ENCODE measurements at regions not wholly inside any gene's neighbourhood (a gene's known extent, or its start where the extent isn't known, plus 50 kb on each side); places are given as distances from the start of the nearest gene placed in this dataset.
"Not testable (repeated sequence)": the region's sequence is repeated elsewhere in the genome, so short reads cannot be mapped to it uniquely, and the experiment has no call there.

- TF ChIP-seq CTCF (IDR thresholded peaks at IDR 0.05) (no peak), EP300 (IDR thresholded peaks at IDR 0.05) (no peak), POLR2A (IDR thresholded peaks at IDR 0.05) (no peak)
- Histone ChIP-seq H3K4me3 (no peak overlapping the region), H3K36me3 (no peaks in the 10 kb centered on the region), H3K27ac (no peak overlapping the region), H3K9me3 (no peaks in the 10 kb centered on the region), H3K4me1 (ENCODE audit: insufficient read depth) (no peaks in the 10 kb centered on the region), H3K27me3 (no peaks in the 10 kb centered on the region)
- intact Hi-C loops (cut with DNase I): no loop called here
- 76 to 84% (median 79%) methylated on average over 9 of the region's 9 CpGs for WGBS, 3 donors
- DNase-seq: no peak
Measured at GRCh38 chr7:65453341-65454030, 79.8 kb downstream of the ZNF92 start.

GRCh38 chr7:65454469-65454868, 80.8 kb downstream of the ZNF92 start:
- Histone ChIP-seq H3K9me3 (no peaks in the 10 kb centered on the region), H3K4me3 (no peak overlapping the region), H3K27me3 (no peaks in the 10 kb centered on the region), H3K27ac (no peak overlapping the region), H3K4me1 (ENCODE audit: insufficient read depth) (no peaks in the 10 kb centered on the region), H3K36me3 (no peaks in the 10 kb centered on the region)
- no peak for DNase-seq
- no peak for TF ChIP-seq EP300 (IDR thresholded peaks at IDR 0.05)
- TF ChIP-seq POLR2A (IDR thresholded peaks at IDR 0.05): no peak
- TF ChIP-seq CTCF (IDR thresholded peaks at IDR 0.05): no peak
- intact Hi-C loops (cut with DNase I): no loop called here

- DNase-seq; intact Hi-C loops (cut with DNase I); H3K9me3 ChIP-seq; H3K27me3 ChIP-seq; H3K4me1 ChIP-seq (ENCODE audit: insufficient read depth); H3K4me3 ChIP-seq; H3K27ac ChIP-seq; H3K36me3 ChIP-seq: not testable (repeated sequence)
- WGBS, 3 donors: 63 to 66% (median 65%) methylated on average over 4 of the region's 4 CpGs
Measured at GRCh38 chr7:65455050-65455449, 81.4 kb downstream of the ZNF92 start.

- Histone ChIP-seq H3K27me3 (no peaks in the 10 kb centered on the region), H3K4me1 (ENCODE audit: insufficient read depth) (no peaks in the 10 kb centered on the region), H3K4me3 (no peak overlapping the region), H3K27ac (no peak overlapping the region), H3K9me3 (no peaks in the 10 kb centered on the region), H3K36me3 (no peaks in the 10 kb centered on the region)
- intact Hi-C loops (cut with DNase I): no loop called here
- TF ChIP-seq POLR2A (IDR thresholded peaks at IDR 0.05): no peak
- TF ChIP-seq CTCF (IDR thresholded peaks at IDR 0.05): no peak
- TF ChIP-seq EP300 (IDR thresholded peaks at IDR 0.05): no peak
- DNase-seq: no peak
- whole genome bisulfite sequencing, 3 donors: 81 to 88% (median 84%) methylated on average over 5 of the region's 5 CpGs
Measured at GRCh38 chr7:65457705-65458104, 84.0 kb downstream of the ZNF92 start.

- no peaks in the 10 kb centered on the region for H3K4me1 ChIP-seq (ENCODE audit: insufficient read depth)
Measured at GRCh38 chr7:65459438-65459837, 85.8 kb downstream of the ZNF92 start.

More at GRCh38 chr7:65459438-65459837, 85.8 kb downstream of the ZNF92 start:
- DNase-seq: no peak
- WGBS, 3 donors: 14 to 29% (median 21%) methylated on average over 4 of the region's 4 CpGs
- H3K27me3 ChIP-seq: no peaks in the 10 kb centered on the region
- no peak overlapping the region for H3K27ac ChIP-seq
- no peak overlapping the region for H3K4me3 ChIP-seq
- no peaks in the 10 kb centered on the region for H3K9me3 ChIP-seq
- intact Hi-C loops (cut with DNase I): no loop called here
- no peak for TF ChIP-seq CTCF (IDR thresholded peaks at IDR 0.05)
- TF ChIP-seq EP300 (IDR thresholded peaks at IDR 0.05): no peak
- no peak for TF ChIP-seq POLR2A (IDR thresholded peaks at IDR 0.05)
- no peaks in the 10 kb centered on the region for H3K36me3 ChIP-seq
